Skin of body (tissue), 1 donor: ENCODE measurements at regions not wholly inside any gene's neighbourhood (a gene's known extent, or its start where the extent isn't known, plus 50 kb on each side); places are given as distances from the start of the nearest gene placed in this dataset.
"Not testable (repeated sequence)": the region's sequence is repeated elsewhere in the genome, so short reads cannot be mapped to it uniquely, and the experiment has no call there.

Experiments
- DNase-seq: peaks from one replicate; lab custom pipeline; 2025; lab: John Stamatoyannopoulos, UW

GRCh38 chr2:136288249-136288648 is 170.3 kb upstream of the CXCR4 start:
- no peak for DNase-seq

- no peak for DNase-seq
Observed at GRCh38 chr2:136286423-136286822, 168.5 kb upstream of the CXCR4 start.

GRCh38 chr2:136284226-136285119 is 166.5 kb upstream of the CXCR4 start:
- no peak for DNase-seq

- no peak for DNase-seq
Observed at GRCh38 chr2:136282251-136282650, 164.3 kb upstream of the CXCR4 start.

- no peak for DNase-seq
Observed at GRCh38 chr2:136281281-136282114, 163.5 kb upstream of the CXCR4 start.

GRCh38 chr2:136266346-136266745 is 148.4 kb upstream of the CXCR4 start:
- not testable (repeated sequence) for DNase-seq

- DNase-seq, result no peak
Observed at GRCh38 chr2:136259551-136259950, 141.6 kb upstream of the CXCR4 start.

- DNase-seq, result peak; percentile 51
Observed at GRCh38 chr2:136257893-136258292, 139.9 kb upstream of the CXCR4 start.

- DNase-seq, result no peak
Observed at GRCh38 chr2:136255648-136256461, 137.9 kb upstream of the CXCR4 start.

GRCh38 chr2:136255127-136255526 is 137.2 kb upstream of the CXCR4 start:
- no peak for DNase-seq

GRCh38 chr2:136254681-136255080 is 136.7 kb upstream of the CXCR4 start:
- no peak for DNase-seq

- DNase-seq, result no peak
Observed at GRCh38 chr2:136253288-136254004, 135.5 kb upstream of the CXCR4 start.

- no peak for DNase-seq
Observed at GRCh38 chr2:136251885-136252585, 134.1 kb upstream of the CXCR4 start.

GRCh38 chr2:136251197-136251884 is 133.4 kb upstream of the CXCR4 start:
- no peak for DNase-seq

GRCh38 chr2:136250131-136250530 is 132.2 kb upstream of the CXCR4 start:
- no peak for DNase-seq

GRCh38 chr2:136248907-136249306 is 131.0 kb upstream of the CXCR4 start:
- DNase-seq, result no peak

- DNase-seq, result no peak
Observed at GRCh38 chr2:136248242-136248641, 130.3 kb upstream of the CXCR4 start.

GRCh38 chr2:136247204-136247950 is 129.4 kb upstream of the CXCR4 start:
- DNase-seq, result no peak

GRCh38 chr2:136246086-136246669 is 128.2 kb upstream of the CXCR4 start:
- DNase-seq, result no peak
